Ovary (tissue), 3 donors: ENCODE measurements at regions not wholly inside any gene's neighbourhood (a gene's known extent, or its start where the extent isn't known, plus 50 kb on each side); places are given as distances from the start of the nearest gene placed in this dataset.
"Not testable (repeated sequence)": the region's sequence is repeated elsewhere in the genome, so short reads cannot be mapped to it uniquely, and the experiment has no call there.

ENCODE experiments used
- EP300 ChIP-seq: sonication (generic); formaldehyde crosslinking; IDR thresholded peaks from one replicate; pipeline ENCODE4 v1.6.1; 2017; ENCODE audit warnings: antibody characterized with exemption
- POLR2A ChIP-seq: fragments of 450-650 bp; IDR thresholded peaks from one replicate; pipeline ENCODE4 v1.6.1; 2017; ENCODE audit warnings: antibody characterized with exemption, mild to moderate bottlenecking, moderate library complexity
- TF ChIP-seq, protein P1 (sequence below), 3 donors: fragments of 450-650 bp in 2 of 3; fragments of 200-600 bp in 1 of 3; IDR thresholded peaks; one replicate each; pipeline versions ENCODE4 v1.5.1 to v1.8.0; 2016 to 2022; ENCODE audit warnings: antibody characterized with exemption in 3 of 3, mild to moderate bottlenecking in 1 of 3
- donor health status: DM: no; HTN: no; CAD: no.

DNA sequence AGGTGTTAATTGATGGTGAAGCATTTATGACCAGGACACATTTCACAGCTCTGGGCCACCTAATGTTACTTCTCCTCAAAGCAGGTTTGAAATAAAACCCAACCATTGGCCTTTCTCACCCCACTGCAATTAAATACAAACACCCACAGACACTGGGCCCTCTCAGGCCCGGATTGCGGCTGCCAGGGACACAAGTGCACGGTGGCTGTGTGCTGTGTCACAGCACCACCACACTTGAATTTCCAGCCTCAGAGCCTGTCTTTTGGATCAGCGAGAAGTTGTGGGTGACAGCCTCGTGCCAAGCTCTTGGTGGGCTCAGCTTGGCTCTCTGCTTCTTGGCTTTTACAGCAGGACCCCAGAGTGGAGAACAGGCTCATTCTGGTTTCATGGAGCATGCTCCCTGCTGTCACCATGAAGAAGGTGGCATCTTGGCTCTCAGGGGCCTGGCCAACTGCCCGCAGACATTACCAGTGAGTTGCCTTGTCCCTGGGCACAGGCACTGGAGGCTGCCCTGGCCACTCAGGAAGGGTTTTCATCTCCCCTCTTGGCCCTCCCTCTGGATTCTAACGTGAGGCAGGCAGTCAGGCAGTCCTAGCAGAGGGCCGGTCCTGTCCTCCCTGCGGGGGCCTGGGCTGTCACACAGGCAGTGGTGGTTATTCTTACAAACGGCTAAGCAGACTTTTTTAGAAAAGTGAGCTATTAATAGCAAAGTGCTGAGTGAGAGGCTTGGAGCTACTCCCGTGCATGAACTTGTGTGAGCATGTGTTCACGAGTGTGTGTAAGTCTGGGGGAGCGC, 234.5 kb downstream of the BCL2L11 start:
- not testable (repeated sequence) for TF ChIP-seq POLR2A, EP300
- TF ChIP-seq, protein P1, sequence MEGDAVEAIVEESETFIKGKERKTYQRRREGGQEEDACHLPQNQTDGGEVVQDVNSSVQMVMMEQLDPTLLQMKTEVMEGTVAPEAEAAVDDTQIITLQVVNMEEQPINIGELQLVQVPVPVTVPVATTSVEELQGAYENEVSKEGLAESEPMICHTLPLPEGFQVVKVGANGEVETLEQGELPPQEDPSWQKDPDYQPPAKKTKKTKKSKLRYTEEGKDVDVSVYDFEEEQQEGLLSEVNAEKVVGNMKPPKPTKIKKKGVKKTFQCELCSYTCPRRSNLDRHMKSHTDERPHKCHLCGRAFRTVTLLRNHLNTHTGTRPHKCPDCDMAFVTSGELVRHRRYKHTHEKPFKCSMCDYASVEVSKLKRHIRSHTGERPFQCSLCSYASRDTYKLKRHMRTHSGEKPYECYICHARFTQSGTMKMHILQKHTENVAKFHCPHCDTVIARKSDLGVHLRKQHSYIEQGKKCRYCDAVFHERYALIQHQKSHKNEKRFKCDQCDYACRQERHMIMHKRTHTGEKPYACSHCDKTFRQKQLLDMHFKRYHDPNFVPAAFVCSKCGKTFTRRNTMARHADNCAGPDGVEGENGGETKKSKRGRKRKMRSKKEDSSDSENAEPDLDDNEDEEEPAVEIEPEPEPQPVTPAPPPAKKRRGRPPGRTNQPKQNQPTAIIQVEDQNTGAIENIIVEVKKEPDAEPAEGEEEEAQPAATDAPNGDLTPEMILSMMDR (IDR thresholded peaks at IDR 0.05): not testable (repeated sequence)
